Fibroblast of lung (primary cell): ENCODE measurements at regions not wholly inside any gene's neighbourhood (a gene's known extent, or its start where the extent isn't known, plus 50 kb on each side); places are given as distances from the start of the nearest gene placed in this dataset.

Experiments used
- EZH2 ChIP-seq: IDR thresholded peaks from 2 replicates; pipeline ENCODE4 v1.5.1; 2012; ENCODE audit warnings: low read length, control low read depth, mild to moderate bottlenecking; ENCODE audit errors: missing control alignments
- TF ChIP-seq, protein P1 (sequence below), 2 donors: IDR thresholded peaks in 1 of 2; conservative IDR thresholded peaks in 1 of 2; 1 replicate in 1 of 2; 2 replicates in 1 of 2; pipeline ENCODE4 v1.5.1; 2011 to 2012; ENCODE audit warnings: low read length in 2 of 2, control low read depth in 1 of 2, inconsistent platforms in 1 of 2, low read depth in 1 of 2, mild to moderate bottlenecking in 1 of 2

DNA sequence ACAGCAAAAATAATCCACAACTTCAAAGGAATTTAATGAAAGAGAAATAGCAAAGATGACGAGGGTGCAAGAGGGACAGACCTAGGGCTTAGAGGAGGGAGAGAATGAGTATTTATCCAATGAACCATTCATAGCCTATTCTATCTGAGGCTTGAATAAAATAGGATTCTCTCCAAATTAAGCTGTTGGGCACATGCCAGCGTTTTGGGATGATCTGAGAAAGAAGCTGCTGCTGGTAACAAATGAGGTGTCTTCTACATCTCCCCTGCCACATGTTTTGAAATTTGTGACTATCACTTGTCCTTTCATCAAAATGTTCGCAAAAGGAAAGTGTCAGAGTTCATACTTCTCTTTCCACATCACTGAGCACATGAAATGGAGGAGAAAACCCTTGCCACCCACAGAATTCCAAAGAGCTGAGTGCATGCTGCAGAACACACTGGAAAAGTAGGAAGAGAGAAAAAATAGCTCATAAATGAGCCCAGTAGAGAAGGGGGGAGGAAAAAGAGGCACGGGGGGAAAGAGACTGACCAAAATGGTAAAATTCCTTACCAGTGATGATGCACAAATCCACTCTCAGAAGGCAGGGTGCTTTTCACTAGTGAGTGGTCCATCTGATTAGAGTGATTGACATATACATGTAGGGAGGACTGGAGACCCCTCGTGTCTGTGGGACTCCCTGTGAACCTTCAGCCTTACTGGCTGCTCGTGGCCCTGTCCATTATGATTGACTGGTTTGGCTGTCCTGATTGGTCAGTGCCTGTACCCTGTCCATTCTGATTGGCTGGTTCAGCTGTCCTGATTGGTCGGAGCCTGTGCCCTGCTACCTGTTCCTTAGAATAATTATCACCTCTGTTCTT is 180.5 kb downstream of the OGFRL1 start:
- TF ChIP-seq, protein P1, sequence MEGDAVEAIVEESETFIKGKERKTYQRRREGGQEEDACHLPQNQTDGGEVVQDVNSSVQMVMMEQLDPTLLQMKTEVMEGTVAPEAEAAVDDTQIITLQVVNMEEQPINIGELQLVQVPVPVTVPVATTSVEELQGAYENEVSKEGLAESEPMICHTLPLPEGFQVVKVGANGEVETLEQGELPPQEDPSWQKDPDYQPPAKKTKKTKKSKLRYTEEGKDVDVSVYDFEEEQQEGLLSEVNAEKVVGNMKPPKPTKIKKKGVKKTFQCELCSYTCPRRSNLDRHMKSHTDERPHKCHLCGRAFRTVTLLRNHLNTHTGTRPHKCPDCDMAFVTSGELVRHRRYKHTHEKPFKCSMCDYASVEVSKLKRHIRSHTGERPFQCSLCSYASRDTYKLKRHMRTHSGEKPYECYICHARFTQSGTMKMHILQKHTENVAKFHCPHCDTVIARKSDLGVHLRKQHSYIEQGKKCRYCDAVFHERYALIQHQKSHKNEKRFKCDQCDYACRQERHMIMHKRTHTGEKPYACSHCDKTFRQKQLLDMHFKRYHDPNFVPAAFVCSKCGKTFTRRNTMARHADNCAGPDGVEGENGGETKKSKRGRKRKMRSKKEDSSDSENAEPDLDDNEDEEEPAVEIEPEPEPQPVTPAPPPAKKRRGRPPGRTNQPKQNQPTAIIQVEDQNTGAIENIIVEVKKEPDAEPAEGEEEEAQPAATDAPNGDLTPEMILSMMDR (conservative IDR thresholded peaks at IDR 0.05 in 1 of 2, IDR thresholded peaks at IDR 0.05 in 1 of 2; ENCODE audit: low read depth in 1 of 2, low read length in 2 of 2): no peak
- no peak for TF ChIP-seq EZH2
